ENCODE measurements at regions not wholly inside any gene's neighbourhood (a gene's known extent, or its start where the extent isn't known, plus 50 kb on each side); places are given as distances from the start of the nearest gene placed in this dataset.
A peak's percentile ranks its signal among the peaks of the same experiment; 100 is the strongest.

GRCh38 chr3:156017352-156018030 is 102.9 kb upstream of the KCNAB1 start:
- H3K27ac Mint-ChIP-seq: peak overlapping the region; percentile 57
- H3K27me3 Mint-ChIP-seq (ENCODE audit: insufficient read depth, low read depth): no peaks in the 10 kb centered on the region
- no peaks in the 10 kb centered on the region for H3K36me3 Mint-ChIP-seq

GRCh38 chr3:156024904-156025533 is 95.4 kb upstream of the KCNAB1 start:
- Histone ChIP-seq H3K79me2 (ENCODE audit: low read depth) (no peaks in the 10 kb centered on the region), H3K4me2 (peak overlapping the region; percentile 51), H3K36me3 (no peaks in the 10 kb centered on the region), H3K4me3 (no peak overlapping the region), H3K27ac (no peak overlapping the region), H3K9me3 (ENCODE audit: low read depth) (no peaks in the 10 kb centered on the region), H3K9ac (no peak overlapping the region), H4K20me1 (ENCODE audit: low read depth) (no peaks in the 10 kb centered on the region), H3K27me3 (no peaks in the 10 kb centered on the region), H3F3A (ENCODE audit: low read depth) (no peaks in the 10 kb centered on the region), H2AFZ (replicated peaks) (peak overlapping the region; percentile 23), H3K4me1 (peaks cover 14% of the 10 kb centered on the region)
- no peaks in the 10 kb centered on the region for H3K36me3 Mint-ChIP-seq
- peak; percentile 76 for DNase-seq (ENCODE audit: low spot score)
- no peak overlapping the region for H3K27ac Mint-ChIP-seq
- no peaks in the 10 kb centered on the region for H3K9me3 Mint-ChIP-seq
- H3K4me1 Mint-ChIP-seq: peaks cover 4% of the 10 kb centered on the region
- TF ChIP-seq EZH2 (IDR thresholded peaks at IDR 0.05) (no peak), CTCF (IDR thresholded peaks at IDR 0.05) (no peak), EZH2phosphoT487 (IDR thresholded peaks at IDR 0.05) (no peak)
- H3K27me3 Mint-ChIP-seq (ENCODE audit: insufficient read depth, low read depth): peaks cover 2% of the 10 kb centered on the region
- no peak overlapping the region for H3K4me3 Mint-ChIP-seq

More at GRCh38 chr3:156017352-156018030, 102.9 kb upstream of the KCNAB1 start:
- Histone ChIP-seq H3K79me2 (ENCODE audit: low read depth) (no peaks in the 10 kb centered on the region), H3K4me3 (no peak overlapping the region), H3K27ac (no peak overlapping the region), H3K27me3 (no peaks in the 10 kb centered on the region), H3K4me2 (peak overlapping the region; percentile 1), H3F3A (ENCODE audit: low read depth) (peaks cover 5% of the 10 kb centered on the region), H4K20me1 (ENCODE audit: low read depth) (no peaks in the 10 kb centered on the region), H2AFZ (replicated peaks) (no peak overlapping the region), H3K36me3 (no peaks in the 10 kb centered on the region), H3K9ac (no peak overlapping the region), H3K4me1 (peaks cover 8% of the 10 kb centered on the region), H3K9me3 (ENCODE audit: low read depth) (no peaks in the 10 kb centered on the region)
- no peak for TF ChIP-seq CTCF (IDR thresholded peaks at IDR 0.05)
- no peak for TF ChIP-seq EZH2 (IDR thresholded peaks at IDR 0.05)
- TF ChIP-seq EZH2phosphoT487 (IDR thresholded peaks at IDR 0.05): no peak
- H3K4me3 Mint-ChIP-seq: no peak overlapping the region
- no peaks in the 10 kb centered on the region for H3K9me3 Mint-ChIP-seq
- peak; percentile 23 for DNase-seq (ENCODE audit: low spot score)
- peaks cover 18% of the 10 kb centered on the region for H3K4me1 Mint-ChIP-seq

- TF ChIP-seq EZH2 (IDR thresholded peaks at IDR 0.05) (no peak), CTCF (IDR thresholded peaks at IDR 0.05) (no peak), EZH2phosphoT487 (IDR thresholded peaks at IDR 0.05) (no peak)
- H3K4me2 ChIP-seq: no peak overlapping the region
- H3K79me2 ChIP-seq (ENCODE audit: low read depth): no peaks in the 10 kb centered on the region
- H3K9ac ChIP-seq: no peak overlapping the region
- peaks cover 13% of the 10 kb centered on the region for H3K4me1 ChIP-seq
- H4K20me1 ChIP-seq (ENCODE audit: low read depth): no peaks in the 10 kb centered on the region
- no peak overlapping the region for H3K4me3 Mint-ChIP-seq
- DNase-seq (ENCODE audit: low spot score): no peak
- peaks cover 4% of the 10 kb centered on the region for H3K4me1 Mint-ChIP-seq
- no peaks in the 10 kb centered on the region for H3K36me3 ChIP-seq
- H3K27ac ChIP-seq: no peak overlapping the region
- H3K27ac Mint-ChIP-seq: no peak overlapping the region
- H3K27me3 Mint-ChIP-seq (ENCODE audit: insufficient read depth, low read depth): peaks cover 2% of the 10 kb centered on the region
- no peaks in the 10 kb centered on the region for H3K9me3 ChIP-seq (ENCODE audit: low read depth)
- H3K9me3 Mint-ChIP-seq: no peaks in the 10 kb centered on the region
- H3K36me3 Mint-ChIP-seq: no peaks in the 10 kb centered on the region
- no peak overlapping the region for H3K4me3 ChIP-seq
- no peak overlapping the region for H2AFZ ChIP-seq (replicated peaks)
- H3F3A ChIP-seq (ENCODE audit: low read depth): no peaks in the 10 kb centered on the region
- no peaks in the 10 kb centered on the region for H3K27me3 ChIP-seq
These were observed 91.2 kb upstream of the KCNAB1 start for GRCh38 chr3:156029208-156029607.
